HepG2 (cell line): ENCODE measurements at regions not wholly inside any gene's neighbourhood (a gene's known extent, or its start where the extent isn't known, plus 50 kb on each side); places are given as distances from the start of the nearest gene placed in this dataset.

Experiments
- ATM ChIP-seq: fragments of 450-650 bp; IDR thresholded peaks from 2 replicates; pipeline ENCODE4 v1.7.1; 2017; ENCODE audit warnings: mild to moderate bottlenecking, borderline replicate concordance
- CEBPB ChIP-seq: IDR thresholded peaks from 2 replicates; pipeline ENCODE4 v1.6.1; 2011; ENCODE audit warnings: low read depth, low read length, improper control_type of control experiment, borderline replicate concordance
- CHD2 ChIP-seq: IDR thresholded peaks from 2 replicates; pipeline ENCODE4 v1.6.1; 2011; ENCODE audit warnings: low read depth, low read length, improper control_type of control experiment
- CSRNP1 ChIP-seq: sonication (generic); formaldehyde crosslinking; IDR thresholded peaks from 2 replicates; pipeline ENCODE4 v1.8.1; 2023; ENCODE audit warnings: mild to moderate bottlenecking, missing genetic modification reagents
- FOXO4 ChIP-seq: sonication (generic); formaldehyde crosslinking; conservative IDR thresholded peaks from 2 replicates; pipeline ENCODE4 v1.8.1; 2023; ENCODE audit warnings: missing genetic modification reagents
- IKZF4 ChIP-seq: sonication (generic); formaldehyde crosslinking; IDR thresholded peaks from 2 replicates; pipeline ENCODE4 v1.5.1; 2020; ENCODE audit warnings: borderline replicate concordance, mild to moderate bottlenecking, low read depth, missing genetic modification reagents; ENCODE audit errors: not compliant biosample characterization
- KLF13 ChIP-seq: sonication (generic); formaldehyde crosslinking; IDR thresholded peaks from 2 replicates; pipeline ENCODE4 v1.4.0; 2020; ENCODE audit warnings: mild to moderate bottlenecking, missing genetic modification reagents
- MZF1 ChIP-seq: sonication (generic); formaldehyde crosslinking; IDR thresholded peaks from 2 replicates; pipeline ENCODE4 v1.8.1; 2023; ENCODE audit warnings: mild to moderate bottlenecking, missing genetic modification reagents, borderline replicate concordance
- RBM22 ChIP-seq: fragments of 200-400 bp; formaldehyde crosslinking; optimal IDR thresholded peaks from 2 replicates; pipeline ENCODE3; 2017; ENCODE audit warnings: mild to moderate bottlenecking, low read length, moderate library complexity
- RFXAP ChIP-seq: sonication (generic); formaldehyde crosslinking; IDR thresholded peaks from 2 replicates; pipeline ENCODE4 v1.4.0; 2020; ENCODE audit warnings: missing genetic modification reagents, borderline replicate concordance
- SIX1 ChIP-seq: sonication (generic); formaldehyde crosslinking; IDR thresholded peaks from 2 replicates; pipeline ENCODE4 v1.4.0; 2020; ENCODE audit warnings: missing genetic modification reagents, borderline replicate concordance
- SKI ChIP-seq: fragments of 450-650 bp; IDR thresholded peaks from one replicate; pipeline ENCODE4 v1.6.1; 2018; ENCODE audit warnings: mild to moderate bottlenecking; ENCODE audit not compliant: partially characterized antibody
- SOX5 ChIP-seq: IDR thresholded peaks from 2 replicates; pipeline ENCODE4 v1.6.1; 2016; ENCODE audit warnings: borderline replicate concordance
- TBX2 ChIP-seq: sonication (generic); formaldehyde crosslinking; IDR thresholded peaks from 2 replicates; pipeline ENCODE4 v1.5.0; 2020; ENCODE audit warnings: missing genetic modification reagents, mild to moderate bottlenecking, borderline replicate concordance
- ZNF10 ChIP-seq: sonication (generic); formaldehyde crosslinking; IDR thresholded peaks from 2 replicates; pipeline ENCODE4 v1.4.0; 2020; ENCODE audit warnings: mild to moderate bottlenecking, low read depth, missing genetic modification reagents, borderline replicate concordance
- ZNF557 ChIP-seq: sonication (generic); formaldehyde crosslinking; IDR thresholded peaks from 2 replicates; pipeline ENCODE4 v1.4.0; 2020; ENCODE audit warnings: missing genetic modification reagents
- ZNF660 ChIP-seq: sonication (generic); formaldehyde crosslinking; IDR thresholded peaks from 2 replicates; pipeline ENCODE4 v1.5.1; 2020; ENCODE audit warnings: mild to moderate bottlenecking, low read depth, missing genetic modification reagents, borderline replicate concordance
- ZNF841 ChIP-seq: sonication (generic); formaldehyde crosslinking; IDR thresholded peaks from 2 replicates; pipeline ENCODE4 v1.8.1; 2023; ENCODE audit warnings: missing genetic modification reagents, borderline replicate concordance
- TF ChIP-seq, protein P1 (sequence below): sonication (generic); formaldehyde crosslinking; IDR thresholded peaks from 2 replicates; pipeline ENCODE4 v1.4.0; 2020; ENCODE audit warnings: missing genetic modification reagents

DNA sequence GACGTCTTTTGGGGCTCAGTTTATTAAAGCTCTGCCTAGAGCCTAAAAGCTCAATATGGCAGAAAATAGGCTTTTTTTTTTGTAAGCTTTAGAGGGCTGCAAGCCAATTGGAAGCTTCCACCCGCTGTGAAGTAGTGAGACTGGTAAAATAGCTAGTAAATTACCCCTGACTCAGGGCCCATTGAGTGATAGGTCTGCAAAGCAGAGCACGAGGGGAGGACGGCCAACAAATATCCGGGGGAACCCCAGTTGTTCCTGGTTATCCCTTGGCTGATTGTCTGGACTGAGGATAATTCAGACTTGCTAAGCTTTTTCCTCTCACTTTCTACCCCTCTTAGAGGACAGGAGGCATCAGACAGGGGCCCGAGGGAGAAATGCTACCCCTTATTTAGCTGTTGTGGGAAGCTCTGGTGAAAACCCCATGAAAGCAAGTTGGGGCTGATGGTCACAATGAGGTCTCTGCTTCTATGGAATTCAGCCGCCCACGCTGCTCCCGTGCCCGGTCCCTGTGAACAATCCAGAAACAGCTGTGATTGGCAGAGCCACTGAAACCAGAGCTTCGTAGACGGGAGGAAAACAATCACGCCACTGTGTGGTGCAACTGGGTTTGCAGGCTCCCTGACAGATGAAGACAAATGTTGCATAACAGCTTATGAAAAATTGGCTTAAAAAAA lies 141.9 kb upstream of the LGALSL start (continued):
- TF ChIP-seq FOXO4 (CRISPR knock-in tag) = no peak
- TF ChIP-seq CSRNP1 = no peak
- TF ChIP-seq ZNF10 = no peak
- TF ChIP-seq IKZF4 (CRISPR knock-in tag) = no peak
- no peak; the same call in 1 of the 2 replicates for TF ChIP-seq ATM
- TF ChIP-seq ZNF841 (CRISPR knock-in tag) = no peak
- no peak; the same call in 1 of the 2 replicates for TF ChIP-seq TBX2 (CRISPR knock-in tag)
- TF ChIP-seq SOX5 = peak; percentile 81
- no peak for TF ChIP-seq MZF1 (CRISPR knock-in tag)
- no peak for TF ChIP-seq ZNF557 (CRISPR knock-in tag)
- no peak for TF ChIP-seq KLF13
- TF ChIP-seq, protein P1, sequence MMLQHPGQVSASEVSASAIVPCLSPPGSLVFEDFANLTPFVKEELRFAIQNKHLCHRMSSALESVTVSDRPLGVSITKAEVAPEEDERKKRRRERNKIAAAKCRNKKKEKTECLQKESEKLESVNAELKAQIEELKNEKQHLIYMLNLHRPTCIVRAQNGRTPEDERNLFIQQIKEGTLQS (CRISPR knock-in tag) = no peak
- peak; percentile 39; the same call in 1 of the 2 replicates for TF ChIP-seq RFXAP
- no peak for TF ChIP-seq RBM22
- peak; percentile 18 for TF ChIP-seq SKI
- TF ChIP-seq ZNF660 = no peak
- TF ChIP-seq CHD2 = no peak
- TF ChIP-seq SIX1 (CRISPR knock-in tag) = no peak
- TF ChIP-seq CEBPB = peak; percentile 96
